NB4 (cell line): ENCODE measurements at regions not wholly inside any gene's neighbourhood (a gene's known extent, or its start where the extent isn't known, plus 50 kb on each side); places are given as distances from the start of the nearest gene placed in this dataset.

Experiments used
- DNase-seq: peaks from one replicate; pipeline ENCODE4 v3.0.0; 2010; ENCODE audit warnings: low read depth
- H3K4me3 ChIP-seq: one replicate; pipeline ENCODE4 v1.5.1; 2011; ENCODE audit warnings: mild to moderate bottlenecking, low read depth, low read length, moderate library complexity
- CTCF ChIP-seq: IDR thresholded peaks from one replicate; pipeline ENCODE4 v1.5.1; 2012; ENCODE audit warnings: low read depth, low read length
- MAX ChIP-seq: IDR thresholded peaks from 2 replicates; pipeline ENCODE4 v1.6.1; 2011; ENCODE audit warnings: low read depth, low read length
- MYC ChIP-seq: IDR thresholded peaks from 2 replicates; pipeline ENCODE4 v1.6.1; 2011; ENCODE audit warnings: low read depth, low read length
- POLR2A ChIP-seq: IDR thresholded peaks from 2 replicates; pipeline ENCODE4 v1.6.1; 2011; ENCODE audit warnings: mild to moderate bottlenecking; ENCODE audit not compliant: insufficient read length; ENCODE audit errors: extremely low read depth

GRCh38 chr16:65522412-65522811, 400.5 kb upstream of the CDH11 start:
- DNase-seq: no peak
- H3K4me3 ChIP-seq: no peak overlapping the region
- TF ChIP-seq POLR2A (no peak), MAX (no peak), CTCF (no peak), MYC (no peak)

GRCh38 chr16:65521633-65522328, 399.9 kb upstream of the CDH11 start:
- no peak overlapping the region for H3K4me3 ChIP-seq
- no peak for DNase-seq
- TF ChIP-seq CTCF: no peak
- TF ChIP-seq MAX: no peak
- no peak for TF ChIP-seq MYC
- no peak for TF ChIP-seq POLR2A

- H3K4me3 ChIP-seq: no peak overlapping the region
- no peak for TF ChIP-seq CTCF
- no peak for TF ChIP-seq POLR2A
- no peak for TF ChIP-seq MAX
- DNase-seq: no peak
Observed at GRCh38 chr16:65519402-65519801, 397.5 kb upstream of the CDH11 start.

- TF ChIP-seq POLR2A: no peak
- no peak for DNase-seq
- H3K4me3 ChIP-seq: no peak overlapping the region
Observed at GRCh38 chr16:65515193-65515592, 393.3 kb upstream of the CDH11 start.

- no peak for DNase-seq
- no peak overlapping the region for H3K4me3 ChIP-seq
- no peak for TF ChIP-seq CTCF
- no peak for TF ChIP-seq MYC
- TF ChIP-seq MAX: no peak
- TF ChIP-seq POLR2A: no peak
Observed at GRCh38 chr16:65510850-65511249, 389.0 kb upstream of the CDH11 start.

- TF ChIP-seq CTCF: no peak
- TF ChIP-seq MAX: no peak
- TF ChIP-seq MYC: no peak
- DNase-seq: no peak
- no peak overlapping the region for H3K4me3 ChIP-seq
Observed at GRCh38 chr16:65510241-65510640, 388.4 kb upstream of the CDH11 start.
